ENCODE measurements at regions not wholly inside any gene's neighbourhood (a gene's known extent, or its start where the extent isn't known, plus 50 kb on each side); places are given as distances from the start of the nearest gene placed in this dataset.
A peak's percentile ranks its signal among the peaks of the same experiment; 100 is the strongest.

GRCh38 chrX:65610040-65610439, 57.4 kb upstream of the MSN start:
- ATAC-seq (ENCODE audit: low read depth) (no peak), DNase-seq (peak; percentile 11)
- BruUV-seq (replicated peaks) = no TSS peak
- Histone ChIP-seq H3K27ac (ENCODE audit: insufficient read depth, low read length) (no peak overlapping the region), H3K9me1 (ENCODE audit: insufficient read depth, low read length) (peaks cover 6% of the 10 kb centered on the region; the same call in 1 of the 2 replicates), H3K36me3 (ENCODE audit: control insufficient read depth, insufficient read depth, low read length) (no peaks in the 10 kb centered on the region), H3K9ac (ENCODE audit: low read depth, low read length) (no peak overlapping the region), H3K27me3 (ENCODE audit: control insufficient read depth, insufficient read depth, low read length) (no peaks in the 10 kb centered on the region), H3K4me3 (ENCODE audit: insufficient read depth, low read depth, low read length) (no peak overlapping the region), H3K4ac (ENCODE audit: low read depth, low read length) (no peak overlapping the region), H4K8ac (ENCODE audit: low read depth in 2 of 2, low read length in 2 of 2) (no peak overlapping the region), H3K14ac (replicated peaks; ENCODE audit: low read depth, low read length) (no peak overlapping the region), H3K23ac (ENCODE audit: low read depth, low read length) (no peak overlapping the region), H2AK9ac (replicated peaks; ENCODE audit: low read depth, low read length, poor library complexity) (no peak overlapping the region), H3K56ac (ENCODE audit: extremely low read depth, insufficient read depth, low read length) (no peak overlapping the region), H2AK5ac (ENCODE audit: low read depth, low read length) (no peak overlapping the region), H4K91ac (ENCODE audit: insufficient read depth, low read depth, low read length) (no peak overlapping the region), H4K20me1 (ENCODE audit: insufficient read depth, low read length) (no peaks in the 10 kb centered on the region), H2BK5ac (ENCODE audit: low read depth, low read length, poor library complexity, severe bottlenecking) (no peak overlapping the region), H2AFZ (replicated peaks; ENCODE audit: low read length, poor library complexity) (no peak overlapping the region), H4K5ac (ENCODE audit: low read depth, low read length) (no peak overlapping the region), H3K4me1 (ENCODE audit: control insufficient read depth, insufficient read depth, low read length) (no peaks in the 10 kb centered on the region; the same call in 1 of the 2 replicates), H2BK20ac (ENCODE audit: low read depth, low read length) (no peak overlapping the region), H3K9me3 (ENCODE audit: control insufficient read depth, insufficient read depth, low read length) (no peaks in the 10 kb centered on the region), H2BK15ac (ENCODE audit: low read depth, low read length) (no peak overlapping the region), H2BK120ac (ENCODE audit: low read depth, low read length) (no peak overlapping the region), H3K79me1 (ENCODE audit: low read depth in 1 of 2, low read length in 2 of 2) (0 out of 4 replicates have a peak, but pooled peaks cover 0 to 3% of the 10 kb centered on the region in 2 experiments), H3K18ac (ENCODE audit: low read depth, low read length) (no peak overlapping the region), H3K4me2 (ENCODE audit: low read depth, low read length) (no peak overlapping the region)
- WGBS, 2 experiments (ENCODE audit: extremely low coverage in 2 of 2, insufficient read length in 1 of 2) = no CpG with 5 or more reads among the region's 3 CpGs
- dilution Hi-C loops (cut with HindIII; ENCODE audit: low sequenced_read_pairs, unreplicated experiment) (no loop called here), intact Hi-C loops (cut with micrococcal nuclease) (no loop called here), in situ Hi-C loops (cut with MboI; ENCODE audit: low sequenced_read_pairs) (no loop called here)
- TF ChIP-seq BHLHE40 (IDR thresholded peaks at IDR 0.05; ENCODE audit: low read depth, low read length) (no peak), CEBPB (IDR thresholded peaks at IDR 0.05; ENCODE audit: low read depth, low read length) (peak; percentile 77)
- ChIA-PET CTCF (no interaction called here), POLR2A (ENCODE audit: unreplicated experiment) (no interaction called here)
